ENCODE measurements at regions not wholly inside any gene's neighbourhood (a gene's known extent, or its start where the extent isn't known, plus 50 kb on each side); places are given as distances from the start of the nearest gene placed in this dataset.

DNA sequence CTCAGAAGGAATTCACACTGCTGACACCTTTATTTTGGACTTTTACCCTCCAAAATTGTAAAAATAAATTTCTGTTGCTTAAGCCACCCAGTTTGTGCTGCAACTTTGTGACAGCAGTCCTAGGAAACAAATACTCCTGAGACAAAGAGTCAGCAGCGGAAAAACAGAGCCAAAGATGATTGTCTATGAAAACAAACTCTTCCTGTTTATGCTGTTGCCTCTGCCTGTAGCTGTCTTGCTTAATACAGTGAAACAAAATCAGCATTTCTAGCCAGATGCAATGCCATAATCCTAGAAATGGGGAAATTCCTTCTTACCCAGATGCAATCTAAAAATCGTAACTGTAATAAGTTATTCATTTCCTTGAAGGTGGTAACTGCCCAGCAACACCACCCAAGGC is 387.5 kb upstream of the ATP11B start:
- Histone ChIP-seq H3K27me3 (replicated peaks) (no peaks in the 10 kb centered on the region), H3K4me3 (ENCODE audit: low read depth, low read length) (no peak overlapping the region), H3K36me3 (replicated peaks) (no peaks in the 10 kb centered on the region), H3K27ac (no peak overlapping the region)
- in situ Hi-C loops (cut with HindIII; ENCODE audit: low pct_ligation_motif_present, low sequenced_read_pairs) = no loop called here
- DNase-seq = no peak
- TF ChIP-seq, protein P1, sequence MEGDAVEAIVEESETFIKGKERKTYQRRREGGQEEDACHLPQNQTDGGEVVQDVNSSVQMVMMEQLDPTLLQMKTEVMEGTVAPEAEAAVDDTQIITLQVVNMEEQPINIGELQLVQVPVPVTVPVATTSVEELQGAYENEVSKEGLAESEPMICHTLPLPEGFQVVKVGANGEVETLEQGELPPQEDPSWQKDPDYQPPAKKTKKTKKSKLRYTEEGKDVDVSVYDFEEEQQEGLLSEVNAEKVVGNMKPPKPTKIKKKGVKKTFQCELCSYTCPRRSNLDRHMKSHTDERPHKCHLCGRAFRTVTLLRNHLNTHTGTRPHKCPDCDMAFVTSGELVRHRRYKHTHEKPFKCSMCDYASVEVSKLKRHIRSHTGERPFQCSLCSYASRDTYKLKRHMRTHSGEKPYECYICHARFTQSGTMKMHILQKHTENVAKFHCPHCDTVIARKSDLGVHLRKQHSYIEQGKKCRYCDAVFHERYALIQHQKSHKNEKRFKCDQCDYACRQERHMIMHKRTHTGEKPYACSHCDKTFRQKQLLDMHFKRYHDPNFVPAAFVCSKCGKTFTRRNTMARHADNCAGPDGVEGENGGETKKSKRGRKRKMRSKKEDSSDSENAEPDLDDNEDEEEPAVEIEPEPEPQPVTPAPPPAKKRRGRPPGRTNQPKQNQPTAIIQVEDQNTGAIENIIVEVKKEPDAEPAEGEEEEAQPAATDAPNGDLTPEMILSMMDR (IDR thresholded peaks at IDR 0.05; ENCODE audit: low read depth, low read length, missing control alignments) = no peak

DNA sequence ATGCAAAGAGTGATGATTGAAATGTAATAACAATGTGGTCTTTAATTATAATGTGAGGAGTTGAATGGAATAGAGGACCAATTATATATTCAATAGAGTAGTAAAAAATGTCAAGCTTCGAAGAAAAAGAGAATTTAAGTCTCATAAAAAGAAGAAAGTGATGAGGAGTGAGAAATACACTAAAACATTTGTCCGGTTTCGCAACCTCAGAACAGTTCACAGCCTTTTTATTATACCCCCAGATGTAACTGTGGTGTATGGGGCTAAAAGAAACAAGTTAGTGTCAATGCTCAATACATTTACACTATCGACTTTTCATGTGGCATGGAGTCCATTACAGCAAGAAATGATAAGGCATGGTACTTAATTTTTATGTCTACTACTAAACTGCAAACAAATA is 386.5 kb upstream of the ATP11B start:
- TF ChIP-seq, protein P1 (IDR thresholded peaks at IDR 0.05; ENCODE audit: low read depth, low read length, missing control alignments) = no peak
- in situ Hi-C loops (cut with HindIII; ENCODE audit: low pct_ligation_motif_present, low sequenced_read_pairs) = no loop called here
- Histone ChIP-seq H3K27ac (no peak overlapping the region), H3K4me3 (ENCODE audit: low read depth, low read length) (no peak overlapping the region), H3K27me3 (replicated peaks) (no peaks in the 10 kb centered on the region), H3K36me3 (replicated peaks) (no peaks in the 10 kb centered on the region)
- no peak for DNase-seq

DNA sequence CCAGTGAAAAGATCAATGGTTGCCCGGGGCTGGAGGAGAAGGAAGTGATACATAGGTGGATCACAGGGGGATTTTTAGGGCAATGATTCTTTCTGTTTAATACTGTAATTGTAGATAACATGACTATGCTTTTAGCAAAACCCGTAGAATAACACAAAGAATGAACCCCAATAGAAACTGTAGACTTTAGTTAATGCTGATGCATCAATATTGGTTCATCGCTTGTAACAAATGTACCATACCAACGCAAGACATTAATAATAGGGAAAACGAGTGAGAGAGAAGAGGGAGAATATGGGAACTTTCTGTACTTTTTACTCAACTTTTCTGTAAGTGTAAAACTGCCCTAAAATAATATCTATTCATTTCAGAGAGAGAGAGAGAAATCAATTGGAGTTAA is 383.3 kb upstream of the ATP11B start:
- in situ Hi-C loops (cut with HindIII; ENCODE audit: low pct_ligation_motif_present, low sequenced_read_pairs) = no loop called here
- no peak for DNase-seq
- Histone ChIP-seq H3K4me3 (ENCODE audit: low read depth, low read length) (no peak overlapping the region), H3K27ac (no peak overlapping the region), H3K27me3 (replicated peaks) (no peaks in the 10 kb centered on the region), H3K36me3 (replicated peaks) (no peaks in the 10 kb centered on the region)
- TF ChIP-seq, protein P1 (IDR thresholded peaks at IDR 0.05; ENCODE audit: low read depth, low read length, missing control alignments) = no peak

DNA sequence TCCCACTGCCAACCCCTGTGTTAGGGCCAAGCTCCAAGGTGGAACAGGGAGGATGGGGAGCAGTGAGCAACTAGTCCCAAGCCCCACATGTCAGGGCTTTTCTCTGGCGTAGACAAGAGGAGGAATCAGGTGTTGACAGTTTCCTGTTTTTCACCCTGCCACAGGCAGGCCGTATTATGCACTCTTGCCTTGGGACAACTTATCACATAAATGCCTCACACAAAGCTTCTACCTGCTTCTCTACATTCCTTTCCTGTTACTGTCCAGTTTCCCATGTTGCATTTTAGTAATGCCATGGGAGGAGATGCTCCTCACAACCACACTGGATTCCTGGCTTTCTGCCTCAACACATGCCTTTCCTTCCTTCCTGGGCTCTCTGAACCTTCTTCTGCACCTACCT is 381.2 kb upstream of the ATP11B start:
- Histone ChIP-seq H3K27ac (no peak overlapping the region), H3K36me3 (replicated peaks) (no peaks in the 10 kb centered on the region), H3K4me3 (ENCODE audit: low read depth, low read length) (no peak overlapping the region), H3K27me3 (replicated peaks) (no peaks in the 10 kb centered on the region)
- DNase-seq = no peak
- in situ Hi-C loops (cut with HindIII; ENCODE audit: low pct_ligation_motif_present, low sequenced_read_pairs) = no loop called here
- TF ChIP-seq, protein P1 (IDR thresholded peaks at IDR 0.05; ENCODE audit: low read depth, low read length, missing control alignments) = no peak

DNA sequence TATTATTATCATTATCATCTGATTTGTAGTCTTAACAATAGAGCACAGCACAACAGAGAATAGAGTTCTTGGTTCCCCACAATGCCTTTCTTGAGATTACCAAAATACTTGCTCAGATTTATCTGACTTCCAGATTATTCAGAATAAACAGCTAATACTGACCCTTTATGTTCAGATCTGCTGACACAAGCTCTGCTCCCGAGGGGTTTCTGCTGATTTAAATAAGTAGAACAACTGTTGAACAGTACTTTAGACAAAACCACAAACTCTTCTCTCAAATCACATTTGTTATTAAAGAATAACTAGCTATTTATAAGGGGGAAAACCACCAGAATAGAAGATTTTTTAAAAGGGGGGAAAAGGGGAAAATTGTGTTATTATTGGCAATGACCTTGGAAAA is 380.2 kb upstream of the ATP11B start:
- TF ChIP-seq, protein P1 (IDR thresholded peaks at IDR 0.05; ENCODE audit: low read depth, low read length, missing control alignments) = no peak
- no peaks in the 10 kb centered on the region for H3K27me3 ChIP-seq (replicated peaks)
- DNase-seq = no peak
- in situ Hi-C loops (cut with HindIII; ENCODE audit: low pct_ligation_motif_present, low sequenced_read_pairs) = no loop called here
- H3K27ac ChIP-seq = no peak overlapping the region
- no peaks in the 10 kb centered on the region for H3K36me3 ChIP-seq (replicated peaks)
- H3K4me3 ChIP-seq (ENCODE audit: low read depth, low read length) = no peak overlapping the region

DNA sequence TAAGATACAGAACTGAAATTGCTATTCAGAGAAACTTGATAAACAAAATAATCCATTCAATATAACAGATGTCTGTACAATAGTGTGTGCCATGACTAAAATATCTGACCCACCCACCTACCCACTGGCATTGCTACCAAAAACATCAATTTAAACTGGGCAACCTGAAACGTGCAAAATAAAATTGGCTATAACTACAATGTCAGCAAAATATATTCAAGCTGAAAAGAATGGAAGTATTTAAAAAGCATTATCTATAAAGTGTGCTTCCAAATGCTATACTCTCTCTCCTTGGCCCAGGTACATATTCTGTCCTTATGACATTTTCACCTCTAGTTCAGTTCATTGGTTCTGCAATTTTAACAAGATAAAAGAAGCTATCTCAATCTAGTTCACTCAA is 379.6 kb upstream of the ATP11B start:
- TF ChIP-seq, protein P1 (IDR thresholded peaks at IDR 0.05; ENCODE audit: low read depth, low read length, missing control alignments) = no peak
- Histone ChIP-seq H3K36me3 (replicated peaks) (no peaks in the 10 kb centered on the region), H3K4me3 (ENCODE audit: low read depth, low read length) (no peak overlapping the region), H3K27me3 (replicated peaks) (no peaks in the 10 kb centered on the region), H3K27ac (no peak overlapping the region)
- DNase-seq = no peak
- in situ Hi-C loops (cut with HindIII; ENCODE audit: low pct_ligation_motif_present, low sequenced_read_pairs) = no loop called here
